ENCODE measurements at regions not wholly inside any gene's neighbourhood (a gene's known extent, or its start where the extent isn't known, plus 50 kb on each side); places are given as distances from the start of the nearest gene placed in this dataset.

DNA sequence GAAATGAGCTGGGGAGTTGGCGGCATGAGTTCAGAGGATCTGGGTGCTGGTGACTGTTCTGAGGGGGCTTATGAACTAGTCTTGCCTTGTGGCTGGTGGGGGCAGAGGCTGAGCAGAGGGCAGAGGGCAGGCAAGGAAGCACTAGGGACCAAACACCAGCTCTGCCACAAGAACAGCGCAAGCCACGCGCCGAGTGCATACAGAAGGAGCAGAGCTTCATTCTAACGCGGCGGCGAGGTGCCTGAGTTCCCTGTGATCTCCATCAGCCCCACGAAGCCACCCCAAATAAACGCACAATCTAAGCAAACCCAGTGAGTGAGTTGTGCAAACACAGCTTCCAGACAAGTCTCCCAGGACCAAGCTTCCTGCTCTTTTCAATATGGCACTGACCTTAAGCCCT, 110.6 kb upstream of the ALDH1B1 start:
- no peak for DNase-seq
- TF ChIP-seq EZH2 (optimal IDR thresholded peaks at IDR 0.05; ENCODE audit: low read depth, low read length) (no peak), EZH2phosphoT487 (IDR thresholded peaks at IDR 0.05; ENCODE audit: low read length) (no peak)
- TF ChIP-seq, protein P1, sequence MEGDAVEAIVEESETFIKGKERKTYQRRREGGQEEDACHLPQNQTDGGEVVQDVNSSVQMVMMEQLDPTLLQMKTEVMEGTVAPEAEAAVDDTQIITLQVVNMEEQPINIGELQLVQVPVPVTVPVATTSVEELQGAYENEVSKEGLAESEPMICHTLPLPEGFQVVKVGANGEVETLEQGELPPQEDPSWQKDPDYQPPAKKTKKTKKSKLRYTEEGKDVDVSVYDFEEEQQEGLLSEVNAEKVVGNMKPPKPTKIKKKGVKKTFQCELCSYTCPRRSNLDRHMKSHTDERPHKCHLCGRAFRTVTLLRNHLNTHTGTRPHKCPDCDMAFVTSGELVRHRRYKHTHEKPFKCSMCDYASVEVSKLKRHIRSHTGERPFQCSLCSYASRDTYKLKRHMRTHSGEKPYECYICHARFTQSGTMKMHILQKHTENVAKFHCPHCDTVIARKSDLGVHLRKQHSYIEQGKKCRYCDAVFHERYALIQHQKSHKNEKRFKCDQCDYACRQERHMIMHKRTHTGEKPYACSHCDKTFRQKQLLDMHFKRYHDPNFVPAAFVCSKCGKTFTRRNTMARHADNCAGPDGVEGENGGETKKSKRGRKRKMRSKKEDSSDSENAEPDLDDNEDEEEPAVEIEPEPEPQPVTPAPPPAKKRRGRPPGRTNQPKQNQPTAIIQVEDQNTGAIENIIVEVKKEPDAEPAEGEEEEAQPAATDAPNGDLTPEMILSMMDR (IDR thresholded peaks at IDR 0.05; ENCODE audit: low read length) = no peak
- Histone ChIP-seq H4K20me1 (ENCODE audit: insufficient read depth, low read length) (no peaks in the 10 kb centered on the region), H3K4me2 (ENCODE audit: low read depth, low read length) (no peak overlapping the region), H3K4me3 (ENCODE audit: low read length) (no peak overlapping the region), H3K79me2 (ENCODE audit: low read length) (no peaks in the 10 kb centered on the region), H3K9me3 (replicated peaks; ENCODE audit: insufficient read depth, low read length) (no peaks in the 10 kb centered on the region), H3K4me1 (ENCODE audit: low read length) (no peaks in the 10 kb centered on the region), H3F3A (ENCODE audit: insufficient read depth, low read length) (no peaks in the 10 kb centered on the region), H2AFZ (ENCODE audit: low read length) (no peak overlapping the region), H3K27me3 (replicated peaks; ENCODE audit: insufficient read depth, low read length) (no peaks in the 10 kb centered on the region), H3K36me3 (replicated peaks; ENCODE audit: insufficient read depth, low read length) (no peaks in the 10 kb centered on the region), H3K9me2 (replicated peaks; ENCODE audit: insufficient read depth, low read length) (no peaks in the 10 kb centered on the region), H3K27ac (ENCODE audit: low read length) (no peak overlapping the region), H3K9ac (ENCODE audit: low read length) (no peak overlapping the region)

DNA sequence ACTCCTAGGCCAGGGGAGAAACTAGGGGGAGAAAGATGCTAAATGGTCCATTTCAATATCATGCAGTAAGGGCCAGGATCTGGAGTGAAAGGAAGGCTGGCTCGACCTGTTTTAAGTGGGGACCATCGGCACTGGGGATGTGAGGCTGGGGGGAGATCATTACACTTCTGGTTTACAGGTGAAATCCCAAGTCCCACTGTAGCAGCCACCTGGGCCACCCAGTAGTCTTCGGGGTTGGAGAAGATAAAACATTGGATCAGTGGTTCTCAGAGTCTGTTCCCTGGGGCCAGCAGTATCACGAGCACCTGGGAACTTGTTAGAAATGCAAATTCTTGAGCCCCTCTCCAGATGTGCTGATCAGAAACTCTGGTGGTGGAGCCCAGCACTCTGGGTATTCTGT, 111.3 kb upstream of the ALDH1B1 start:
- Histone ChIP-seq H3K9ac (ENCODE audit: low read length) (no peak overlapping the region), H3K27me3 (replicated peaks; ENCODE audit: insufficient read depth, low read length) (no peaks in the 10 kb centered on the region), H3K27ac (ENCODE audit: low read length) (no peak overlapping the region), H3K4me2 (ENCODE audit: low read depth, low read length) (no peak overlapping the region), H3K4me3 (ENCODE audit: low read length) (no peak overlapping the region), H3K36me3 (replicated peaks; ENCODE audit: insufficient read depth, low read length) (no peaks in the 10 kb centered on the region), H4K20me1 (ENCODE audit: insufficient read depth, low read length) (no peaks in the 10 kb centered on the region), H3F3A (ENCODE audit: insufficient read depth, low read length) (no peaks in the 10 kb centered on the region), H3K9me2 (replicated peaks; ENCODE audit: insufficient read depth, low read length) (no peaks in the 10 kb centered on the region), H3K79me2 (ENCODE audit: low read length) (no peaks in the 10 kb centered on the region), H3K4me1 (ENCODE audit: low read length) (no peaks in the 10 kb centered on the region), H3K9me3 (replicated peaks; ENCODE audit: insufficient read depth, low read length) (no peaks in the 10 kb centered on the region), H2AFZ (ENCODE audit: low read length) (no peak overlapping the region)
- DNase-seq = no peak
- TF ChIP-seq, protein P1 (IDR thresholded peaks at IDR 0.05; ENCODE audit: low read length) = no peak
- TF ChIP-seq EZH2 (optimal IDR thresholded peaks at IDR 0.05; ENCODE audit: low read depth, low read length) (no peak), EZH2phosphoT487 (IDR thresholded peaks at IDR 0.05; ENCODE audit: low read length) (no peak)

DNA sequence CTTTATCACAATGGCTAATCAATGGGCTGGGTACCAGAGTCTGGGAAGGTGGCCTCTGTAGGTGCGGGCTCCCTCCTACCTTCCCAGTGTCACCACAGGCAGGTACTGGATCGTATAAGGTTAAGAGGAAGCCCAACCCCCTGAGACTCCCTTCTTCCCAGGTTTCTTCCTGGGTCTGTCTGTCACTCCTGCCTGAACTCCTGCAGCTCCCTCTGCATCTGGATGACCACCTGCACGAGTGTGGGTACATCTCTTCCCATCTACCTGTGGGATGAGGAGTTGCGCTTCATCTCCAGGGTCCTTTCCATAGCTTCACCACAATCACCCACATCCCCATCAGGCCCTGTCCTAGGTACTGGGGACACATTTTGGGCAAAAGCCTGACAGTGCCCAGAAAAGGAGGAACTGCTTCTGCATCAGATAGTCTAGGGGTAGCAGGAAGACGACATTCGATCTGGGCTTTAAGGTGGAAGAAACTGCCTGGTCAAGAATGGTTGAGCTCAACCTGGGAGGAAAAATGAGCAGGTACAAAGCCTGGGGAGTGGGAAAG, 112.2 kb upstream of the ALDH1B1 start:
- Histone ChIP-seq H3K9me2 (replicated peaks; ENCODE audit: insufficient read depth, low read length) (no peaks in the 10 kb centered on the region), H3F3A (ENCODE audit: insufficient read depth, low read length) (no peaks in the 10 kb centered on the region), H3K4me2 (ENCODE audit: low read depth, low read length) (no peak overlapping the region), H3K27me3 (replicated peaks; ENCODE audit: insufficient read depth, low read length) (no peaks in the 10 kb centered on the region), H3K36me3 (replicated peaks; ENCODE audit: insufficient read depth, low read length) (no peaks in the 10 kb centered on the region), H4K20me1 (ENCODE audit: insufficient read depth, low read length) (no peaks in the 10 kb centered on the region), H3K27ac (ENCODE audit: low read length) (no peak overlapping the region), H3K4me1 (ENCODE audit: low read length) (no peaks in the 10 kb centered on the region), H3K4me3 (ENCODE audit: low read length) (no peak overlapping the region), H3K9ac (ENCODE audit: low read length) (no peak overlapping the region), H3K9me3 (replicated peaks; ENCODE audit: insufficient read depth, low read length) (no peaks in the 10 kb centered on the region), H3K79me2 (ENCODE audit: low read length) (no peaks in the 10 kb centered on the region), H2AFZ (ENCODE audit: low read length) (no peak overlapping the region)
- TF ChIP-seq EZH2 (optimal IDR thresholded peaks at IDR 0.05; ENCODE audit: low read depth, low read length) = no peak
- TF ChIP-seq, protein P1 (IDR thresholded peaks at IDR 0.05; ENCODE audit: low read length) = no peak
- no peak for TF ChIP-seq EZH2phosphoT487 (IDR thresholded peaks at IDR 0.05; ENCODE audit: low read length)
- DNase-seq = no peak

Data from MM.1S (cell line).